Fibroblast of the aortic adventitia (primary cell): ENCODE measurements at regions not wholly inside any gene's neighbourhood (a gene's known extent, or its start where the extent isn't known, plus 50 kb on each side); places are given as distances from the start of the nearest gene placed in this dataset.

ENCODE experiments used
- DNase-seq: peaks from one replicate; pipeline ENCODE4 v3.0.0-alpha.2; 2010; ENCODE audit warnings: low read depth
- H3K4me3 ChIP-seq: 2 replicates; pipeline ENCODE4 v1.5.1; 2011; ENCODE audit warnings: low read depth, mild to moderate bottlenecking, control low read depth, low read length, moderate library complexity
- CTCF ChIP-seq: IDR thresholded peaks from 2 replicates; pipeline ENCODE4 v1.5.1; 2011; ENCODE audit warnings: mild to moderate bottlenecking, low read length, control low read depth, inconsistent platforms; ENCODE audit not compliant: insufficient read depth

GRCh38 chr10:104518891-104519290, 122.2 kb upstream of the SORCS3 start:
- H3K4me3 ChIP-seq, result no peak overlapping the region
- no peak for DNase-seq
- no peak for TF ChIP-seq CTCF

- no peak for TF ChIP-seq CTCF
- H3K4me3 ChIP-seq, result no peak overlapping the region
- DNase-seq, result no peak
Observed at GRCh38 chr10:104520653-104521052, 120.4 kb upstream of the SORCS3 start.

GRCh38 chr10:104521901-104522694, 119.0 kb upstream of the SORCS3 start:
- no peak for DNase-seq
- H3K4me3 ChIP-seq, result no peak overlapping the region
- TF ChIP-seq CTCF, result no peak

GRCh38 chr10:104526188-104526587, 114.9 kb upstream of the SORCS3 start:
- DNase-seq, result no peak
- TF ChIP-seq CTCF, result no peak
- no peak overlapping the region for H3K4me3 ChIP-seq

- no peak for TF ChIP-seq CTCF
- no peak overlapping the region for H3K4me3 ChIP-seq
- DNase-seq, result no peak
Observed at GRCh38 chr10:104527013-104527412, 114.1 kb upstream of the SORCS3 start.

- TF ChIP-seq CTCF, result no peak
- H3K4me3 ChIP-seq, result no peak overlapping the region
- no peak for DNase-seq
Observed at GRCh38 chr10:104540181-104540580, 100.9 kb upstream of the SORCS3 start.

GRCh38 chr10:104541820-104542219, 99.3 kb upstream of the SORCS3 start:
- no peak for DNase-seq
- no peak for TF ChIP-seq CTCF
- H3K4me3 ChIP-seq, result no peak overlapping the region
